NCI-H1436 treated with DMSO at 0.1 percent for 48 hours (cell line): ENCODE measurements at regions not wholly inside any gene's neighbourhood (a gene's known extent, or its start where the extent isn't known, plus 50 kb on each side); places are given as distances from the start of the nearest gene placed in this dataset.
"Not testable (repeated sequence)": the region's sequence is repeated elsewhere in the genome, so short reads cannot be mapped to it uniquely, and the experiment has no call there.

Experiments used
- DNase-seq: peaks from one replicate; lab custom pipeline; 2025; lab: John Stamatoyannopoulos, UW

DNA sequence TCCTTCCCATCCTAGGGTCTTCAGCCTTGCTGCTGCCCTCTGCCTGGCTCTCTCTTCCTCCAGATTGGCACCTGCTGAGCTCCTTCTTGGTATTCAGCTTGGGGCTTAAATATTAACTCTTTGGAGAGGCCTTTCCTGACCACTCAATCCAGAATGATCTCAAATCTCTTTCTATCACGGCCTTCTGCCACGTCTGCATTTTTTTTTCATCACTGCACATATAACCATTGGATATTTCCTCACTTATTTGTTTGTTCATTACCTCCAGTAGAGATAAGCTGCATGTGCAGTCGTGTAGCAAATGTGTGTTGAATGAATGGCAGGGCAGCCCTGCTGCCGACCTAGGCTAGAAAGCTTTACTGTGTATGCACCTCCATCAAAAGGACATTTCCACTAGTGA lies 51.6 kb upstream of the MPP7 start:
- DNase-seq, result no peak

DNA sequence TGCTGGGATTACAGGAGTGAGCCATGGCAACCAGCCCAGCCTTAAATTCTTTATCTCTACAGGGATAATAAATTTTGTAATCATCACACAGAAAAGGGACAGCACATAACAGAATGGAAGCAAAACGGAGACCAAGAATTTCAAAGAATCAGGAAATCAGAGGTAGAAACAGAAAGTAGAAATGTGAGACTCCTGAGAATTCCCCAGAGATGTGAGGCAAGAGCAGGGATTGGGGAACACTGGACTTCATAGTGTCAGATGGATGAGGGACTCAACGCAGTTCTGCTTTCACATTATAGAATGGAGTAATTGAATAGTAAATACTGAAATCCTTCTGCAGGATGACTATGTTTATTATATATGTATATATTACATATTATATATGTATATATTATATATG lies 52.5 kb upstream of the MPP7 start:
- no peak for DNase-seq

DNA sequence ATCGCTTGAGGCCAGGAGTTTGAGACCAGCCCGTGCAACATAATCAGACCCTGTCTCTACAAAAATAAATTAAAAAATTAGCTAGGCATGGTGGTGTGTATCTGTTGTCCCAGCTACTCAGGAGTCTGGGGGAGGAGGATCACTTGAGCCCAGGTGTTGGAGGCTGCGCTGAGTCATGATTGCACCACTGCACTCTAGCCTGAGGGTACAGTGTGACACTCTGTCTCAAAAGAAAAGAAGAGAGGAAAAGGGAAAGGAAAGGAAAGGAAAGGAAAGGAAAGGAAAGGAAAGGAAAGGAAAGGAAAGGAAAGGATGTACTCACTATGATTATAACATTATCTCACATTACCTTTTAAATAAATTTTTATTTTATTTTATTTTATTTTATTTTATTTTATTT lies 56.5 kb upstream of the MPP7 start:
- DNase-seq, result no peak

DNA sequence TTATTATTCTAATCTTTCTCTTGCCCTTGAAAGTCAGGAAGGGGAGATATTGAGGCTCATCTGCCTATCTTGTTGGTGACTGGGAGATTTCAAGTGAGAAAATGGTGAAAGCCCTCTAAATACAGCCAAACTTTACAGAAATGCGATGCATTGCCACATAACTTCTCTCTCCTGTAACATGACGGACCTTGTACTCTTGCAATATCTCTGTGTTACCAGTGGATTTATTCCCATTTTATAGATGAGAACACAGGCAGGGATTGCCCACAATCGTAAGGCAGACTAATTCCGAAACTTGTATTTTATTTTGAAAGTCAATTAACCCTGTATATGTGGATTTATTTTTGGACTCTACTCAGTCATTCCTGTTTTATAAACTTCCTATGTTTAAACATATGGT lies 57.3 kb upstream of the MPP7 start:
- DNase-seq, result no peak

DNA sequence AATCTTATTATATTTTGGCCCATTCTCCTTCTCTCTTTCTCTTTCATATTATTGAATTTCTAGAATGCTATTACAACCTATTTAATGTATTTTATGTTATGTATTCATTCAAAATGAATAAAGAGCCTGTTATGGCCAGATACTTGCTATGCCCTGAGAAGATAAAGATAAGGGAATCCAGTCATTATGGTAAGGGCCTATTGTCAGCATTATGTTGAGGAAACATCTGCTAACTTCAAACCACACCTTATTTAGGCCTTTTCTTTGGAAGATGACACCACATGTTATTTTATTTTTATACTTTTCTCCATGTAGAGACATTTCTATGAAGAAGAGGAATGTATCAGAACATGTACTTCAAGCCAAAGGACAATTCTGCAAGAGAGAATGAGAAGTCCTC lies 60.5 kb upstream of the MPP7 start:
- no peak for DNase-seq

DNA sequence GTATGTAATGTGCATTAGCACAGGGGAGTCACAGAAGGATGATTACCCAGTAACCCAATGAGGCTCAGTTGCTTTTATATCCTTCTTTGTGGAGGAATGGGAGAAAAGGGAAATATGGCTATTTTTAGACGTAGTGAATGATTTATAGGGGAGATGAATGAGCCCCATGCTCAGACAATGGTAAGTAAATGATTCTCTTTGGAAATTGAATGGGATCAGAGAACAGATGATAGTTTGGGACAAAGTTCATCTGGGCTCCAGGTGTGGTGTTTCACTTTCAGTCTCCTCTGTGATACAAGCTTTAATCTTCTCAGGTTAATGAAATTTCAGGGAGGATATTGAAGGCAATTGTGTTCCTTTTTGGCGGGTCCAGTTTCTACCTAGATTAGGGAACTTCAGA lies 63.0 kb upstream of the MPP7 start:
- no peak for DNase-seq

DNA sequence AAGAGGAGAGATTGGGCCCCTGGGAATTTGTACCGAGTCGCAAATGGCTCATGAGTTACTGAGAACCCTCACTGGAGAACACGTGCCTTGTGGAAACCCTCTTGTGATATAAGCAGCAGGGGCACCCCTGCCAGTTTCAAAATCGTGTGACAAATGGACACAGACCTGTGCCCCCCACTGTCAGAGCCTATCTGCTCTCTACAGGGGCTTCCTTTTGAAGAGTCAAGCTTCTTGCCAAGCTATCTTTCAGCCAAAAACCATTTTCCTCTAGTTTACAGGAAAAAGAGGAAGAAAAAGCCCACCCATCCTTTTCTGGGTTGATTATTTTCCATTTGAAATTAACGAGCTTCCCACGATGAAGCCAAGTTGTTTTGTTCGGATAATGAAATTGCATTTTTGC lies 64.1 kb upstream of the MPP7 start:
- no peak for DNase-seq

DNA sequence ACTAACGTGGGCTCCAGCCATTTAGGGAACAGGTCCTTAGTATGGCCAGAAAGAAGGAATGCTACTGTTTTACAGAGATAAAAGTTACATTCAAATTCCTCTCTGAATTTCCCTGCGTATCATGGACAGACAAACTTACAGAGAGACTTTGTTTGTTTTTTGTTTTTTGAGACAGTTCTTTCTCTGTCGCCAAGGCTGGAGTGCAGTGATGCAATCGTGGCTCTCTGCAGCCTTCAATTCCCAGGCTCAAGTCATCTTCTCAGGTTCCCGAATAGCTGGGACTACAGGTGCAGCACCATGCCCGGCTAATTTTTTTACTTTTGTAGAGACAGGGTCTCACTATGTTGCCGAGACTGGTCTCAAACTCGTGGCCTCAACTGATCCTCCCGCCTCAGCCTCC lies 64.5 kb upstream of the MPP7 start:
- no peak for DNase-seq

DNA sequence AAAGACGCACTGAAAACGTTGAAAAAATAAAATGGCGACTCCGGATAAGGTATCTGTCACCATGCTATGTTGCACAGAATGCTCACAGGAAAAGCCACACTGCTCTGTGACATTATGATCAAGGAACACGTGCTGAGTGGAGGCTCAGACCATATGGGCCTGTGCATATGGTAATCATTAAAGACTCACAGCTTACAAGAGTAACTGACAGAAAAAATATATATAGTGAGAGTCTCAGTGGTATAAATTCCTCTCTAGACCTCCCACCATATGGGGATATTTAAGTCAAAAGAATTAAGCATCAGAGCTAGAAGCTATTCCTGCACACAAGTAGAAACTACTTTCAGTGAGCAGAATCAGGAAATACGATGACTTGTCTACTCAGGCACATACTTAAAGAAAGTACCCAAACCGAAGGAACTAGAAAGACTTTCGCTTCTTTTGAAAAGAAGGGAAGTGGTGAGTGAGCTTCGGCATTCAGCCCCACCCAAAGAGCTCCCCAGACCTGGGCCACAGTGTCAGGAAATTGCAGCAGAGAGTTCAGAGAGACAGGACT lies 65.1 kb upstream of the MPP7 start:
- no peak for DNase-seq

DNA sequence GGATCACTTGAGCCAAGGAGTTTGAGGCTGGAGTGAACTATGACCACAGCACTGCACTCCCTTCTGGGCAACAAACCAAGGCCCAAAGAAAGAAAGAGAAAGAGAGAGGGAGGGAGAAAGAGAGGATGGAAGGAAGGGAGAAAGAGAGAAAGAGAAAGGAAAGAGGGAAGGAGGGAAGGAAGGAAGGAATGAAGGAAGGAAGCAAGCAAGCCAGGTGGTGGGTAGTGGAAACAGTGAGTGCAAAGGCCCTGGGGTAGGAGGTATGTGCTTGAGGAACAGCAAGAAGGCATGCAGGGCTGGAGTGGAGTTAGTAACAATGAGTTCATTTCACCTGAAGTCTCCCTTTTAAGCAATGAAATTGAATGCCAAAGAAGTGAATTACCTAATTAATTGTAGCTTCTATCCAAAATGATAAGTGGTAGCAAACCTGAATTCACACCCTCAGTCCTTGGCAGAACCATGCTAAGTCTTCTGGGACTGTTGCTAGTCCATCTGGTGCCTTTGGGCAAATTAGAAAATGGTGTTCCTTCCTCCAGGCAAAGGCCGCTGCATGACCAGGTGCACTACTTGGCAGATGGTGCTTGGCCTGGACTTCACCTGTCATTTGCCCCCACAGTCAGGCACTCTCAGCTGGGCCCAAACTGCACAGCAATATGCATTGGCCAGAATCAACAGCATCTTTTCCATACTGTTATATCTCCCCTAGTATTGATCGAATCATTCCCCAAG lies 67.4 kb upstream of the MPP7 start:
- no peak for DNase-seq

DNA sequence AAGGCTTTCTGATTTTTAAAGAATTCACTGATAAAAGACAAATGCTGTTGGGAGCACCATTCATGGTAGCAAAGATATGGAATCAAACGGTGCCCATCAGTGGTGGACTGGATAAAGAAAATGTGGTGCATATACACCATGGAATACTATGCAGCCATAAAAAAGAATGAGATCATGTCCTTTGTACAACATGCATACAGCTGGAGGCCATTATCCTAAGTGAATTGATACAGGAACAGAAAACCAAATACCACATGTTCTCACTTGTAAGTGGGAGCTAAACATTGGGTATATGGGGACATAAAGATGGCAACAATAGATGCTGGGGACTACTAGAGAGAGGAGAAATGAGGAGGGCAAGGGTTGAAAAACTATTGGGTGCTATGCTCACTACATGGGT lies 68.8 kb upstream of the MPP7 start:
- not testable (repeated sequence) for DNase-seq

DNA sequence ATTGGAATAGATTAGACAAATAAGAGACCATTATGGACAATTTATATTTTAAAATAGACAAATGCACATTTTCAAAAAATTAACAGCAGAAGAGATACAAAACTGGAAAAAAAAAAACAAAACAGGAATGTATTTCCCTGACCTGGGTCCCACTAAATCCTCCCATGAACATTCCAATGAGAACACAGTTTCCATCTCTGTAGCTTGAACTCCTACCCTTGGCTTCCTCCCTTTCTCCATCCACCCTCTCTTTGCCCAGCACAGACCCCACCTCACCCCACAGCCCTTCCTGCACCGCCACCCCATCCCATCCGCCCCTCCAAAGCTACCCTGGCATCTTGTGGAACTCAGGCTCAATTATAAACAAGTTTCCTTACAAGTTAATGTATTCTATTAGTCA lies 71.2 kb upstream of the MPP7 start:
- no peak for DNase-seq

DNA sequence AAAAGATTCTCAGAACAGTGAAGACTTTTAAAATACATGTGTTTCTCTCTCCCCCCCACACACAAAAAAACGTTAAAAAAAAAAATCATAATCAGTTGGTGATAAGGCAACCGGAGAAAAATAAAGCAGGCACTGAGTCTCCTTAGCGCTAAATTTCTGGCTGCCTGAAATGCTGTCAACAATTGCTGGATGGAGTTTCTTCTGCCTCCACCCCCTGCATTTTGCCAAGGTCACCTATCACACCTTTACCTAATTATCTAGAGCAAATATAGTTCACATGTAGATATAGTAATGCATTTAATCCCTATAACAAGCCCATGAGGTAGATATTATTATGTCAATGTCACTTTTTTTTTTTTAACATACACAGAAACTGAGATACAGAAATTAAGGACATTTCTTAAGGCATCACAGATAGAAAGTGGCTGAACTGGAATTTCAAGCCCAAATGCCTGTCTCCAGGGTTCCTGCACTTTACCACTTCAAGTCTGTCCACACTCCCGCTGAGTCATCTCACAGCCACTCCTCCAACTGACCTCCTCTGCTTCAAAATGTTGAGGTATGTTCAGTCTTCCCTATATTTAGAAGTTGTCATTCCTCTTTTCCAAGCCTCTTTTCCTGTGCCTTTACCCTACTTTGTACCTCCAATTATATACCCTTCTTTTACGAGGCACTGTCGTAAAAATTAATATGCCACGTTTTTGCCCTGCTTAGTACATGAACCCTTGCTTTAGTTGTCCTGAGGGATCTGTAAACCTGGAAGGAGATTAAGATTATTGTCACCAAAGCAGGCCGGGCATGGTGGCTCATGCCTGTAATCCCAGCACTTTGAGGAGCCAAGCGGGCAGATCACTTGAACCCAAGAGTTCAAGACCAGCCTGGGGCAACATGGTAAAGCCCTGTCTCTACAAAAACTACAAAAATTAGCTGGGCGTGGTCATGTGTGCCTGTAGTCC lies 72.8 kb upstream of the MPP7 start:
- no peak for DNase-seq

DNA sequence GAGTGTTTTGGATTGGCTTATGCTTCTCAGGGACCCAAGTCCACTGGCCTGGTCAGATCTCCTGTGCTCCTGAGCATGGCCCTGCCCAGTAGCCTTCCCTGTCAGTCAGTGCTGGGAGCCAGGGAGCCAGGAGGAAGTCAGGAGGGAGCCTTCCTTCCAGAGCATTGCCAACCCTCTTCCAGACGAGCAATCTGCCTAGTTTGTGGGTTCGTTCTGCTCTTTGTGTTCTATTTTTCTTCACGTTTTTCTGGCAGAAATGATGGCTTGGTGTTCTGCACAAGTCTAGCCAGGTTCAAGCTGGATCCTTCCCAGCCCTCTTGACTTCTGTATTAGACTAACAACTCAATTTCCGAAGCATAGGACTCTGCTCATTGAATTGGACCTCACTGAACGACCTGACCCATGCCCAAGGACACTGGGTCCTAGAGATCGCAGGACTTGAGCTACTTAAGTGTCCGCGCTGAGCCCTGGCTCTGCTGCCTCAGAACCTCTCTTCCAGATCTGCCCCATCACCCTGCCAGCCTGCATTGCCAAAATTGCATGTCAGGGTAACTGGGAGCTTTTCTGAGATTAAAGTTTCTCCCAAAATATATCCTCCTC lies 76.2 kb upstream of the MPP7 start:
- DNase-seq, result no peak

DNA sequence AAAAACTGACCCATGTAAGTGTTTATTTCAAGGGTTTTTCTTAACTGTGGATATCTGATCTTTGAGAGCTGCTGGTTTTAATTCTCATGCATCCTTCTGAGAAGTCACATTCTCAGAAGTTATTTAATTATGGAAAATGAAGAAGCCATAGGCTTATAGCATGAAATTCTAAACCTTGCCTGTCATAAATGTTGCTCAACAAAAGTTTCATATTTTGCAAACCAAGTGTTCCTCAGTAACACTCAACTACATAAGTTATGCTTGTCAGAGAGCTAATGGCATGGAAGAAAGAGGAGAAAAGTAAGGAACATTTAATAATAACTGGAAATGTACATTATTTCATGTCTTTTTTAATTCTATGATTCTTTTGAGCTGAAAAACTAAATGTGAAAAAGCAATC lies 78.6 kb upstream of the MPP7 start:
- no peak for DNase-seq

DNA sequence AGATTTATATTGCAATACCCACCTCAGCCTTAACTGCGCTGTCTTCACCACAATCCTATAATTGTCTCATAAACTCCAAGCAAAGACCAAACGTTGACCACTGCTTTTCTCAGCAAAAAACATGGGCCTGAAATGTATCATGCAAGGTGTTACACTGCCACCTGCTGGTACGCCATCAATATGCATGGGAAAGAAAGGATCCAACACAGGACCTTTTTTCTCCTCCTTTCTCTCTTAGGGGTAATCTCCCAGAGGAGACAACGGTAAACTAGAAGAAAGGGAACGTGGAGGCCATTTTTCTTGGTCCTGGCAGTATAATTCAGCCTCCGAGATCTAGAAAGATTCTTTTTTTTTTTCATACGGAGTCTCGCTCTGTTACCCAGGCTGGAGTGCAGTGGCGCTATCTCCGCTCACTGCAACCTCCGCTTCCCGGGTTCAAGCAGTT lies 79.1 kb upstream of the MPP7 start:
- DNase-seq, result peak; percentile 57

DNA sequence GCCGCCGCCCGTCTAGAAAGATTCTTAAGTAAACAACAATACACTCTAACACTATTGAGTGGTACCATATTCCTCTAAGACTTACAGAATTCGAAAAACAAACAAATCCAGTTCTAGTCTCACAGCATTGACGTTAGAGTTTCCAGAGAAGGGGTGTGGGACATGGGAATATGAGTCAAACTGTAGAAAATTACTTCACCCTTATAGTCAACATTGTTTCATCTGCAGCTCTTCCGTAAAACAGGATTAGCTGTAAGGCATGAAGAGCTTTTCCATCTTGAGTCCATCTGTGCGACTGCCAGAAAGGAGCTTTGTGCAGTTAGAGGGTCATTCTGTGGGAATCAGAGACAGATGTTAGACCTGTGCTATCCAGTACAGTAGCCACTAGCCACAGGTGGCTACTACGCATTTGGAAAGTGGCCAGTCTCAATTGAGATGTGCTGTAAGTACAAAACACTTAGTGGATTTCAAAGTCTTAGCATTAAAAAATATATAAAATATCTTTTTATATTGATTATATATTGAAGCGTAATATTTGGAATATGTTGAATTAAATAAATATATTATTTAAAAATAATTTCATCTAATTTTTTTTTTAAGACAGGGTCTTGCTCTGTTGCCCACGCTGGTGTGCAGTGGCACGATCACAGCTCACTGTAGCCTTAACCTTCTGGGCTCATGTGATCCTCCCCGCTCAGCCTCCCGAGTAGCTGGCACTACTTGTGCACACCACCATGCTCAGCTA lies 79.8 kb upstream of the MPP7 start:
- DNase-seq, result no peak

DNA sequence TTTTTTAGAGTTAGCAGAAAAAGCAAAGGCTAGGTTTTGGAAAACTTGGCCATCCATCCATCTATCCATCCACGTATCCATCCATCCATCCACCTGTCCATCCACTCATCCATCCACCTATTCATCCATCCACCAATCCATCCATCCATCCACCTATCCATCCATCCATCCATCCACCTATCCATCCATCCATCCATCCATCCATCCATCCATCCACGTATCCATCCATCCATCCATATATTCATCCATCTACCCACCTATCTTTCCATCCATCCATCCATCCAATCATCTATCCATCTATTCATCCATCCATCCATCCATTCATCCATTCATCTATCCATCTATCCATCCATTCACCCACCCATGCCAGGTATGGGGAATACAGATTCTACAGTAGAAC lies 81.7 kb upstream of the MPP7 start:
- DNase-seq, result no peak

DNA sequence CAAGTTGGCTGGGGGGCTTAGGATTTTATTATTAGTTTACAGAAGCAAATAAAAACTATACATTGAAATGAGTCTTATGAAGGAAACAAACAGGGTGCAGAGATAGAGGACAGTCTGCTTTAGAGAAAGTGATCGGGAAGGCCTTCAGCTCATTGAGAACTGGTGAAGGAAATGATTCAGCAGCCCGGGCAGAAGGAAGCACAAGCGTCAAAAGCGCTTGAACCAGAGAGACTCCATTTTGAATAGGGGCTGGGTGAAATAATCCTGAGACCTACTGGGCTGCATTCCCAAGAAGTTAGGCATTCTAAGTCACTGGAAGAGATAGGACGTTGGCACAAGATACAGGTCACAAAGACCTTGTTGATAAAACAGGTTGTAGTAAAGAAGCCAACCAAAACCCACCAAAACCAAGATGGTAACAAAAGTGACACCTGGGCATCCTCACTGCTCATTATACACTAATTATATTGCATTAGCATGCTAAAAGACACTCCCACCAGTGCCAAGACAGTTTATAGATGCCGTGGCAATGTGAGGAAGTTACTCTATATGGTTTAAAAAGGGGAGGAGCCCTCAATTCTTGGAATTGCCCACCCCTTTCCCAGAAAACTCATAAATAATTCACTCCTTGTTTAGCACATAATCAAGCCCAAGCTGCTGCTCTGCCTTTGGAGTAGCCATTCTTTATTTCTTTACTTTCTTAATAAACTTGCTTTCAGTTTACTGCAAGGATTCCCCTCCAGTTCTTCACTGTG lies 83.1 kb upstream of the MPP7 start:
- no peak for DNase-seq

DNA sequence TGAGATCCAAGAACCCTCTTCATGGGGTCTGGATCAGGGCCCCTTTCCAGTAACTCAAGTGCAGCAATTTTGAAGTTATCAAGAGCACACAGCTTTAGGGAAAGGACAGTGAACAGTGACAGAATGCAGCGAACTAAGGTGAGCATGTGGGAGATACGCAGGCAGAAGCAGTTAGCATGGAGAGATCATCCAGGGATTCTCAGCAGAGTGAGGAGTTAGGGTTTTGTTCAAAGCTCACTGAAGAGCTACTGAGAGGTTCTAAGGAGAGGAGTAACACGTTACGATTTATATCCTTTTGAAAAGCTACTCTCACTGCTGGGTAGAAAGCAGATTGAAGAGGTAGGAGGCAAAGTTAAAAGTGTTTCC lies 83.6 kb upstream of the MPP7 start:
- DNase-seq, result no peak

DNA sequence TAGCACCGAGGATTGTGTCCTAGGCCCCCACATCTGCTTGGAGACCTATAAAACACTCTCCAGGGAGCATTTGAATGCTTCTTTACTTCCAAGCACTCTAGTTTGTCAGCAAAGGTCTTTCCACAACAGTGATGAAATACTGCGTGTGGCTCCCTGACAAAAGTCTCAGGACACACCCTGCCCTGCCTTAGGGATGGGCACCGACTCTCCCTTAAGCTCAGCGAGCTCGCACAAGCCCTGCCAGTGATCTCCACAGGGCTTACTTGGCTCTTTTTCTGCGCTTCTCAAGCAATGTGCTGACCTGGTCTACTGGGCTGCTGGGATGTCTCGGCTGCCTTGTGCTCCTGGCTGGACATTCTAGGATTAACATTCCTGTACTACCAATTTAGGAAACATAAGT lies 84.3 kb upstream of the MPP7 start:
- no peak for DNase-seq
